HG03439 (cell line): ENCODE measurements at regions not wholly inside any gene's neighbourhood (a gene's known extent, or its start where the extent isn't known, plus 50 kb on each side); places are given as distances from the start of the nearest gene placed in this dataset.

Experiments
- ATAC-seq: cut with Tn5 transposase; IDR thresholded peaks from one replicate; pipeline ENCODE4 v1.9.1; 2021; ENCODE audit warnings: mild to moderate bottlenecking, moderate library complexity; ENCODE audit not compliant: unreplicated experiment

DNA sequence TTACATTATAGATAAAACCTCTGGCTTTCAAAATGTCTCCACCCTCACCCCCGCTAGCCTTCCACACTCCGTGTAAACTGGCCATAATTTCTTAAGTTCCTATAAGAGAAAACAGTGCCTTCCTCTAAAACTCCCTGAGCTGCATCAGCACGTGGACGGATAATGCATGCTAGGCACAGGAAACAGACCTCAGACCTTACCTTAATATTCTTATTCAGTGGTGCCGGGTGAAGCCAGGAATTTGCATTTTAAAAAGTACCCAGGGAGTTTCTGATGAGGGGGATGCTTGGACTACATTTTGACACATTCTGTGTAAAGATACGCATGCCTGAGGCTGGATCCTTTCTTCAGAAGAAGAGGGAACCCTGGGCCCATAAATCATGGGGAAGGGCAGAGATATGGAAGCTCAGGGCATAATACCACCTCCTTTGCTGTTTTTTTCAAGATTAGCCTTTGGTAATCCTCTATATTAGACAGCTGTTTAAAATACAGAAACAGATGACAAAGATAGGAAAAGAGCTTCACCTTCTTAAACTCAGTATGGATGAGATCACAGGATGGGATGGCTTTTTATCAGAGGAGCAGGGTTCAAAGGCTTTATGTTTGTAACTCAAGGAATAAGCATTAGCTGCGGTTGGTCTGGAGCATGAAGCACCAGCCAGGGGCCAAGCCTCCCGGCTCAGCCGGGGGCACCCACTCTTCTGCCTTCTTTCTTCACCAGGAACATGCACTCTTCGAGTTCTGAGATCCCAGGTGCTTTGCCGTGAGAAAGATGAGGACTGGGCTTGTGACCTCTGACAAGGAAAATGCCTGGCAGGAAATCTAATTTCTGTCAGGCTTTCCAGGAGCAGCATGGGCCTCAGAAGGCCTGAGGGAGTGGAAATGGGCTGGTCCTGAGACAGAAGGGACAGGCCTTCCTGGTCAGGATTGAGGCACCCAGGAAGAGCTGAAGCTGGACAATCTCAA lies 218.1 kb upstream of the SOX4 start:
- no peak for ATAC-seq

DNA sequence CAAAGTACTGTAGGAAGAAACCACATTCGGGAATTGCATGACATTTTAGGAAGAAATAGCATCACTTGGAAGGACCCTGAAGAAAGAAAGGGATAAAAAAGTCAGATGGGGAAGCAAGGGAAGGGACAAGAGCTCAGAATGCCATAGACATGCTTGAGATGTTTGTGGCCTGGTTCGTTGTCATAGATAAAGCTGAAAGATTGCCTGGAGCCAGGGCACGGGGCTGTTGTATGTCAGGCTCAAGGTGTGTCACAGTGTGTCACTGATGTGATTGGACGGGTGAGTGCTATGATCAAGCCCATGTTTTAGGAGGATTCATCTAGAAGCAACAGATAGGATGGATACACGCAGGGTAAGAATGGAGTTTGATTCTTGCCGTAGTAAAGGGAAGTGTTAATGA lies 216.2 kb upstream of the SOX4 start:
- no peak for ATAC-seq

DNA sequence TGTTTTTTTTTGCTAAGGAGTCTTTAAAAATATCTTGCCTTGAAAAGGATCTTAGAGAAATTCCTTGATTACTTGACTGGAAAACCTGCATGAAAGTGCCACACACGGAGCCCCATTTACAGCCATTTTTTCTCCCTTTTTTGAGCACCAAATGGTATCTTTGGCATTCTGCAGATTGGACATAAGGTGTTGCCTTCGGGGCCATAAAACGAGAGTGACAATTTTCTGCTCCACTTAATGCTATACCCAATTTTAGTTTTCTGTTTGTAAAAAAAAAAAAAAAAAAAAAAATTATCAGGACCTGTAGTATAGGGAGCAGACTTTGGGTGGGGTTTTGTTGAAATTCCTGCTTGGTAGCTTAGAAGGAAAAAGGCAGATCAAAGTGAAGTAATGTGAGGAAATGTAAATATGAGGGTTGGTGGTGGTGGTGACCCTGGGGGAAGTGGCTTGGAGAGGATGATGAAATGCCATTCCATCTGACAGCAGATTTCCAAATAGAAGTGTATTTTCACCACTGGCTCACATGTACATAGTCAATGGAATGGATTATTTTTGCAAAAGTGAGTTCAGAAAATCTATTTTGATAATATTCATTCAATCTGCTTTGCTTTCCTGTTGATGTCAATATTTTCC lies 212.1 kb upstream of the SOX4 start:
- ATAC-seq = no peak

DNA sequence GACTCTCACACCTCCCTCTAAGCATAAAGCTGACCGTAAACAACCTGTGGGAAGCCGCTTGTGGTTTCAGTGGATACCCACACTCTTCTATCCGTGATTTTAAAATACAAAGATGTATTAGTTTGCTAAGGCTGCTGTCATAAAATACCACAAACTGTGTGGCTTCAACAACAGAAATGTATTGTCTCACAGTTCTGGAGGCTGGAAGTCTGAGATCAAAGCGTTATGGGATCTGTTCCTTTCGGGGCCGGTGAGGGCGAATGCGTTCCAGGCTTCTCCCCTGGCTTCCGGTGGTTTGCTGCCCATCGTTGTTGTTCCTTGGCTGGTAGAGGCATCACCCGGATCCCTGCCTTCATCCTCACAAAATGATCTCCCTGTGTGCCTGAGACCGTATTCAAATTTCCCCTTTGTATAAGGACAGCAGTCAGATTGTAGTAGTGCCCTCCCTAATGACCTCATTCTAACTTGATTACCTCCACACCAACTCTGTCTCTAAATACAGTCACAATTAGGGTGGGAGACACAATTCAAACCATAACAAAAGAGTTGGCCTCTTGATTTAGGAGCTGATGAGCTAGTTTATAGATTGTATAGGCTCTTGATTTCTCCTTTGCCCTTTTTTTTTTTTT lies 210.6 kb upstream of the SOX4 start:
- no peak for ATAC-seq

DNA sequence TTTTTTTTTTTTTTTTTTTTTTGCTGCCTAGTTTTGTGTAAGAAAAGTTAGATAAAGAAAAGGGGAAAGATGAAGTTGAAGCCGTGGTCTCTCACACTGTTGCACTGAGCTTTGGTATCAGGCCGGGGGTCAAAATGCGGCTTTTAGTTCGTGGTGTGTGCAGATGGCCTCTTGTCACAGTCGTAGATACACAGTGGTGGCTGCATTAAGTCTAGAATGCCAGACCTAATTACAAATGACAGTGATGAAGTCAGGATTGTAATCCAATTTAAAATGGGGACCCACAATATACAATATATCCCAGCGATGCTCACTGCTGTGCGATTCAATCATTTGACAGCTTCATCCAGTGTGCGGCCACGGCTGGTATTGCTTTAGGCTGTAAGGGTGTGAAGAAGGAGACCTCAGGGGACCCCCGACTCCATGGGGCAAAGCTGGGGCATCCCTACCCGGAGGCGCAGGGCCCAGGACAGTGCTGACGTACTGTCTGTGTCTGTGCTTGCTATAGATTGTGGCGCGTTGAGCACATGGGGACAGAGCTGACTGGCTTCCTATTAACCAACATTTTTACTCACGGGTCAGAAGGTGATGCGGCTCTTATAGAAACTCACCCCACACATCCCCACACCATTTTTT lies 210.0 kb upstream of the SOX4 start:
- ATAC-seq = no peak

DNA sequence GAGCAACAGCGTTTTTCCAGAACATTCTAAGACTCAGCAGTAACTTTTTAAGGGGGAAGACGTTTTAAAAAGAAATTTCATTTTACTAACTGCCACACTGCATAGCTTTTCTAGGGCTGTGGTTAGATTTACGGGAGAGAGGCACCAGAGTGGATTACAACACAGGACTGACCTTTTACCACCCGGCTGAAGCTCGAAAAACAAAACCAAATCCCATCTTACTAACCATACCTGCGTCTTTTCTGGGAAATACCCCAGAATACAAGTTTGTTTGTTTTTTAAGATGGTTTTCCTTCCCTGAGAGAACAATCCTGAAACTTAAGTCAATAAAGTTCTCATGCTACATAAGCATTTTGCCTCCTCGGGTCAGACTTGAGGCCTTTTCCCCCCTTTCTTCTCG lies 209.3 kb upstream of the SOX4 start:
- no peak for ATAC-seq

DNA sequence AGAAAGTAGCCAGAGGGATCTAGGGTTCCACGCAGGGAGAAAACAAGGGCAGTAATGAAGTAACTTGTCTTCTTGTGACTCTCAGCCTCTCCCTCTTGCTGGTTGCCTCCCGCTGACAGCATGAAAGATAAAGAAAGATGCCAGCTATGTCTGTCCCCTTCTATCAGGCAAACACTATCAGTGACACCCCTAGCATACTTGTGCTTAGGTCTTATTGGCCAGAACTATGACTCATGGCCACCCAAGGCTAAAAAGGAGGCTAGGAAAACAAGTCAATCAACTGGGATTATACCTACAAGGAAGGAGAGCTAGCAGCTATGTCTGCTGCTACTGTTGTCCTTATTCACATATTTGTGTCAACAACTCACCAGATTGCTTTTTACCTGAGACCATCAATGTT lies 206.8 kb upstream of the SOX4 start:
- ATAC-seq = no peak

DNA sequence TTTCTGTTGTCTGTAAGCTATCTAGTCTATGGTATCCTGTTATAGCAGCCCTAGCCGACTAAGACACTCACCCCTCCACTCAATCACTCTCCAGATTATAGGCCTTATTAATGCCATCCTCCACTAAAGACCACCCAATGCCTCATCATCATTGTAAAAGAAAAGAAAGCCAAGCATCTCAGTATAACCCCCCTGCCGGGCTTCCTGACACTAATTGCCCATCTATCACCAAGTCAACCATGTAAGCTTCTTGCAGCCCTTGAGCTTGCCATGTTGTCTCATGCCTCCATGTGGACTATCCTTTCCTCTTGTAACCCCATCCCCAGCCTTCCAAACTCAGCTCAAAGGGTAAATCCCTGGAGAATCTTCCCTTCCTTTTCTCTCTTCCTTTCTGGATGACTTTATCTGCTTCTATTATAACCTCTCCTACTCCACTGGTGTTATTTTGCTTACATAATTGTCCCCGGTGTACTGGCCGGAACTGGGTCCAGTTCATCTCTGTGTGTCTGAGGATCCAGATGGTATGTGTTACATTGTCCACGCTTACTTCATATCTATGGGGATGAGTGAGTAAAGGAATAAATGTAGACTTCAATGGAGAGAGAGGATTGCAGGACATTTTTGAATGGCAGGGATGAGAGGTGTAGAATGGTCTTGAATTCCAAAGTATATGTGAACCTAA lies 202.9 kb upstream of the SOX4 start:
- no peak for ATAC-seq

DNA sequence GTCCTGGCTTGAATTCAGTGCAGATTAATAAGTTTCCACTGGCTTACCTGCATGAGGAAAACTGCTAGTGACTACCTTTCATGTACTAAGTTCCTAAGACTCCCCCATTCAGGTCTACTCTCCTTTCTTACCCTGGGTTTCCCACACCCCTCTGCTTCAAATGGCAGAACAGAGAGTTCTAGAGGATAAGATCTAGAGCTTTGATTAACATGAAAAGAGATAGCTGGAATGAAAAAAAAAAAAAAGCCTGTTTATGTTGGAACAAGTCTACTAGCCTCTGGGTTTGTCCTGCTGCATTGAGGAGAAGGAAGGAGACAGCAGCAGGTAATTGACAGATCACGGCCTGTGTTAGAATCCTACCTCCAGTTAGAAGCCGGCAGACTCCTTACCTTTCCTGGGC lies 201.4 kb upstream of the SOX4 start:
- ATAC-seq = no peak

DNA sequence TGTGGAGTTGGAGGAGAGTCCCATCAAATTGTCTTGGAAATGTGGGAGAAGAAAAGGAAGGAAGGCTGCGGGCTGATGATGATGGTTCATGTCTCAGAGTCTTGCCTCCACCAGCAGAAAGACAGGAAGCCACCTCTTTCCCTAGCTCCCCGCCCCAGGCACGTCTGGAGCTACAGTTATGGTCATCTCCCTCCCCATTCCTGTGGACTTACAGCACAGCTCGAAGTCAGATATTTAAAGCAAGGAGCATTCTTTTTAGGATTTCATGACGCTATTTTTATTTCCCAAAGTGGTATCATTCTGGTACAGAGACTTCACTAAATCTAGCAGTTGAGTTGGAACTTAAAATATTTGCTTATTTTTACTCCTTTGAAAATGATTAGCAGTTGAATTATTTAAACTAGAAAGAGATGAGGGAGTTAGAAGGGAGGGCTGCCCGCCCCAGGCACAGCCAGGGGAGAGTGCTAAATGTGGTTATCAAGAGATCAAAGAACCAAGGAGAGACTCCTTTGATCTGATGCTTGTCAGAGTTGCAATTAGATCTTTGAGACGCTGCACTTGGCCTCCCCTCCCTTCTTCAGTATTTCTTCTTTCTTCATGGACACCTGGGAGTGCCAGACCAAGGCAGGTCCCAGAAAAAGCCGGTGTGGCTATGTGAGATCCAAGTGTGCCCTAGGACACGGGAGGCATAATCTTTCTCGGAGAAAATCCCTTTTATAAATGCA lies 199.9 kb upstream of the SOX4 start:
- no peak for ATAC-seq

DNA sequence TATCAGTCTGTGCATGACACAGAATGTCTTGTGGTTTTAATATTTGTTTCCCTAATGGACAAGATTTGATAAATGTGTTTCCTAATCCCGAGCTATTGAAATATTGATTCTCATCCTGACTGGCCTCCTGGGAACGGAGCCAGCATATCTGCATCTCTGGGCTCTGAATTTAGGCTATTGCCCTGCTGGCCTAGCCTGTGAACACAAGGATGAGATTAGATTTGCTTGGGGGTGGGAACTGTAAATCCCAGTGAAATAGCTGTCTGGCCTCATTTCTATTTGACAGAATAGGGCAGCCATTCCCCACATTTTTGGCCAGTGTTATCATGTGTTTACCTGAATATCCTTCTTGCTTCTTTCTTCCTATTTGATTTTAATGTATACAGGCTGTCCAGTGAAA lies 198.4 kb upstream of the SOX4 start:
- no peak for ATAC-seq

DNA sequence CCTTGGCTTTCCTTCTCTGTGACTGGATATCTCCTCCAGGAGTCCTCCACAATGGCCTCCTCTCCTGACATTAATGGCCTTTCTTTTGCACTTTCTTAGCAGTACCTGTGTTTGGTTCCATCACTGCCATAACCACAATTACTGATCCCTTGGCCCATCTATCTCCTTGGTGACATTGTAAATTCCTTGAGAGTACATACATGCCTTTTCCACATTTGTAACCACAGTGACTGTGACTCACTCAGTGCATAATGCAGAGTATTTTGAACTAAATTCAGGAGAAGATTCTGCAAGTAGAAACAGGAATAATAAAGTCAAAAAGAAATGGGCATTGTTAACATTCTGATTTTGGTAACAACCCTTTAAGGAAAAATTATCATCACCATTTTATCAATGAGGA lies 197.2 kb upstream of the SOX4 start:
- ATAC-seq = no peak

DNA sequence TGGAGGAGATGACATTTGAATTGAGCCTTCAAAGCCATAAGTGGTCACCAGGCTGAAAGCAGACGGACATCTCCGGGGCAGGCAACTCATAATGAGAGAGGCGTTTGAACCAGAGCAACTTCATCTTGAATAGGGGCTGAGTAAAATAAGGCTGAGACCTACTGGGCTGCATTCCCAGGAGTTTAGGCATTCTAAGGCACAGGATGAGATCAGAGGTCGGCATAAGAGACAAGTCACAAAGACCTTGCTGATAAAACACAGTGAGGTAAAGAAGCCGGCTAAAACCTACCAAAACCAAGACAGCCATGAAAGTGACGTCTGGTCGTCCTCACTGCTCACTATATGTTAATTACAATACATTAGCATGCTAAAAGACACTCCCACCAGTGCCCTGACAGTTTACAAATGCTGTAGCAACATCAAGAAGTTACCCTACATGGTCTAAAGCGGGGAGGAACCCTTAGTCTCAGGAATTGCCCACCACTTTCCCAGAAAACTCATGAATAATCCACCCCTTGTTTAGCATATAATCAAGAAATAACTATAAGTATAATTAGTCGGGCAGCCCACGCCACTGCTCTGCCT lies 194.7 kb upstream of the SOX4 start:
- no peak for ATAC-seq

DNA sequence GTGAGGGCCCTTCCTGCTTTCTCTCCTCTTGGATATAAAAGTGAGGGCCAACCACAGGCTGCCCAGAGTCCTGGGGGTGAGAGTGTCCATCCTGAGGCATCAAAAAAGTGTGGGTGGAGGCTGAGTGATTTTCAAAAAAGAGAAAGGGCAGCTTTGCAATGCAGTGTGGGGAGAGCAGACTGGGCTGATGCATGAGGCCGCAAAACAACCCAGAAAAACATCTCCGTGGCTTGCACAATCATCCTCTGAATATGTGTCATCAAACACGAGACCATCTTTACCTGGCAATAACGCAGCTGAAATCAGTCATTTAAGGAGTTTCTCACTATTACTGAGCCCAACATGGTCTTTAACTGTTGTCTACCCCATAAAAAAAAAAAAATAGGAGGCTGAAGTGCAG lies 191.2 kb upstream of the SOX4 start:
- ATAC-seq = peak; percentile 90

DNA sequence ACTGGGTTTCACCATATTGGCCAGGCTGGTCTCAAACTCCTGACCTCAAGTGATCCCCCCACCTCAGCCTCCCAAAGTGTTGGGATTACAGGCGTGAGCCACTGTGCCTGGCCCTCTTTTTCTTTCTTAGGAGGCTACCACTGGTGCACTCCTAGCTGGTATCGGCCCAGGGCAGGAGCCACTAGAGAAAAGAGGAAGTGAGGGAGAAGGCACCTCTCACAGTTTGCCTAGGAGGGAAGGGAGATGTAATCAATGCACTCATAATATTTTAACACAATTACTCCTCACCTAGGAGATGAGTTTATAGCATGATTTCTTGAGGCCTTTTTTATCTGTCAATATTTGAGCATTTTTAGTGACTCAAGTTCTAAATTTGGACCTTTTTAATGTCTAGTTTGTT lies 189.0 kb upstream of the SOX4 start:
- ATAC-seq = no peak

DNA sequence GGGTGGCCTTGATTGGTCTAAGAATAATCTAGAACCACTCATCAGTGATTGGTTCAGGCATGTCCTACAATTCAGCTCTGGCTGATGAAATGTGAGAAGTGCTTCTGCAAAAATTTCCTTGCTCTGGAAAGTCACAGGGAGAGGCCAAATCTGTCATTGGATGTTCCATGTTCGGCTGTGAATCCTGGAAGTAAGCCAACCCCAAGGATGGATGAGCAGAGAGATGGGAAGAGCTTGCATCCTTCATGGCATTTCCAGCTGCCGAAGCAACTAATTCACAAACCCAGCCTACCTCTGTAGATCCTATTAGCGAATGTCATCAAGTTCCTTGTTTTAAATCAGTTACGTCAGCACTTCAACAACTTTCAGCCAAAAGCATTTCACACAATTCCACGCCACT lies 187.2 kb upstream of the SOX4 start:
- ATAC-seq = no peak

DNA sequence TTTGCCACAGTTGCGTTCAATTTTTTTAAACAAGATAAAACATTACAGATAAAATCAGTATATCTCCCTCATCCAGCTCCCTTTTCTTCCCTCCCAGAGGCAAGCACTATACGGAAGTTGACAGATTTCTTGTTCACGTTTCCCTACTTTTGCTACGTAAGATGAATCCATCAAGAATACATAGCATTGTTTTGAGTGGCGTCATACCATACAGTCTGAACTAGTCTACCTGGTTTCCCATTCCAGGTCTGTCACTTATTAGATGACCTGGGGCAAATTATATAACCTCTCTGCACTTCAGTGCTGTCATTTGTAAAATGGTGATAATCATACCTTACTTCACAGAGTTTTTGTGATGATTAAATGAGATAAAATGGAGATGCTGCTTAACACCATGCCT lies 184.3 kb upstream of the SOX4 start:
- ATAC-seq = no peak

DNA sequence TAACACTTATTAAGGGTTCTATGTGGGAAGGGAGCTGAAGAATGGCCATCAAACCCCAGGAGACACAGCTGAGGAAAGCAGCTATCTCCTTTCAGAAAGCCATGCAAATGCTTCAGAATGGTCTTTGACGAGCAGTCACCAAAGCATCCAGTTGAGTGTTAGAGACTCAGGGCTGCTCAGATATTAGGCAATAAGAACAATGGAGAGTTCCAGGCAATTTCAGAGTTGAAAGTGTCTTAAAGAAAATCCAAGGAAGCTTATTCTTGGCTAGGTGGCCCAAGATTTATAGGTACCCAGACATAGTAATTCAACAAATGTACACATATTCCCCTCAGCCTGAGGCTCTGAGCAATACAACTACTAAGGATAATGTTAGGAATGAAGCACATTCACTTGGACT lies 180.1 kb upstream of the SOX4 start:
- ATAC-seq = no peak

DNA sequence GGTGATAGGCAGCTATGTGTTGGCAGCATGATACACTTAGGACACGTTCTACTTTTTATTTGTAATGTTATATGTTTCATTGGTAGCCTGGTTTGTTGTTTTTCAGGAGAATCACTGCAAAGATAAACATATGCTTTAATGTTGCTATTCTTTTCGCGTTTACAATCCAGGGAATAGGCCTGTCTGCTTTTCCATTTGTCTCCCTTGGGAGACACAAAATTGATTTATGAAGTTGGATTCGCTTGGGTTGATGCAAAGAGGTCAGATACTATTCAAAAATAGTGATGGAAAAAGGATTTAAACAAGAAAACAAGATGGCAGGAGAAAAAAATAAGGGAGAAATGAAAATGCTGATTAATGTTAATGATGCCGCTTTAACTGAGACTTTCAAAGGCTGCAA lies 179.5 kb upstream of the SOX4 start:
- no peak for ATAC-seq
